SK-N-SH treated with all-trans-retinoic acid at 6 μM for 48 hours (cell line): ENCODE measurements at regions not wholly inside any gene's neighbourhood (a gene's known extent, or its start where the extent isn't known, plus 50 kb on each side); places are given as distances from the start of the nearest gene placed in this dataset.

Experiments used
- ATAC-seq: fragments of 200-7000 bp; cut with Tn5 transposase; 3 replicates; pipeline ENCODE4 v1.9.1; 2020; ENCODE audit warnings: mild to moderate bottlenecking, moderate library complexity
- ARNTL ChIP-seq: fragments of 450-650 bp; formaldehyde crosslinking; IDR thresholded peaks from 2 replicates; pipeline ENCODE4 v1.5.0; 2020; ENCODE audit warnings: low read depth, mild to moderate bottlenecking, moderate library complexity, borderline replicate concordance
- BACH2 ChIP-seq: fragments of 250-450 bp; sonication (Bioruptor Pico); IDR thresholded peaks from 2 replicates; pipeline ENCODE4 v1.9.0; 2021; ENCODE audit warnings: mild to moderate bottlenecking, borderline replicate concordance
- ESRRG ChIP-seq: fragments of 250-450 bp; sonication (Bioruptor Pico); IDR thresholded peaks from 2 replicates; pipeline ENCODE4 v1.6.1; 2021; ENCODE audit warnings: mild to moderate bottlenecking
- GLIS3 ChIP-seq: fragments of 250-450 bp; sonication (Bioruptor Pico); IDR thresholded peaks from 2 replicates; pipeline ENCODE4 v1.5.0; 2020; ENCODE audit warnings: mild to moderate bottlenecking, moderate library complexity
- OSR1 ChIP-seq: fragments of 250-450 bp; sonication (Bioruptor Pico); IDR thresholded peaks from 2 replicates; pipeline ENCODE4 v1.8.0; 2022; ENCODE audit warnings: moderate library complexity, mild to moderate bottlenecking, inconsistent platforms
- PPARA ChIP-seq: fragments of 250-450 bp; sonication (Bioruptor Pico); IDR thresholded peaks from 2 replicates; pipeline ENCODE4 v1.5.0; 2020; ENCODE audit warnings: mild to moderate bottlenecking, borderline replicate concordance
- RARB ChIP-seq: fragments of 250-450 bp; sonication (Bioruptor Pico); IDR thresholded peaks from 2 replicates; pipeline ENCODE4 v1.8.0; 2021; ENCODE audit warnings: mild to moderate bottlenecking, moderate library complexity
- TOX ChIP-seq: fragments of 250-450 bp; sonication (Bioruptor Pico); IDR thresholded peaks from 2 replicates; pipeline ENCODE4 v1.8.0; 2021; ENCODE audit warnings: mild to moderate bottlenecking, moderate library complexity, borderline replicate concordance
- ZC3H10 ChIP-seq: fragments of 250-450 bp; sonication (Bioruptor Pico); IDR thresholded peaks from 2 replicates; pipeline ENCODE4 v1.5.1; 2021; ENCODE audit warnings: mild to moderate bottlenecking, moderate library complexity
- ZFP3 ChIP-seq: fragments of 250-450 bp; sonication (Bioruptor Pico); IDR thresholded peaks from 2 replicates; pipeline ENCODE4 v1.5.0; 2020; ENCODE audit warnings: mild to moderate bottlenecking, moderate library complexity
- ZFP30 ChIP-seq: fragments of 450-650 bp; formaldehyde crosslinking; IDR thresholded peaks from 2 replicates; pipeline ENCODE4 v1.5.0; 2022; ENCODE audit warnings: mild to moderate bottlenecking, moderate library complexity
- ZNF565 ChIP-seq: fragments of 450-650 bp; formaldehyde crosslinking; conservative IDR thresholded peaks from 2 replicates; pipeline ENCODE4 v1.5.0; 2020; ENCODE audit warnings: low read depth, mild to moderate bottlenecking, moderate library complexity
- ZNF70 ChIP-seq: fragments of 450-650 bp; formaldehyde crosslinking; IDR thresholded peaks from 2 replicates; pipeline ENCODE4 v1.5.0; 2020; ENCODE audit warnings: mild to moderate bottlenecking, moderate library complexity
- ZNF8 ChIP-seq: fragments of 450-650 bp; formaldehyde crosslinking; IDR thresholded peaks from 2 replicates; pipeline ENCODE4 v1.5.0; 2020; ENCODE audit warnings: mild to moderate bottlenecking, moderate library complexity
- TF ChIP-seq, protein P1 (sequence below): fragments of 250-450 bp; sonication (Bioruptor Pico); IDR thresholded peaks from 2 replicates; pipeline ENCODE4 v1.5.1; 2020; ENCODE audit warnings: low read depth, mild to moderate bottlenecking, moderate library complexity
- TF ChIP-seq, protein P2 (sequence below): fragments of 250-450 bp; sonication (Bioruptor Pico); IDR thresholded peaks from 2 replicates; pipeline ENCODE4 v1.5.1; 2021; ENCODE audit warnings: mild to moderate bottlenecking, moderate library complexity
- TF ChIP-seq, protein P3 (sequence below): fragments of 250-450 bp; sonication (Bioruptor Pico); IDR thresholded peaks from 2 replicates; pipeline ENCODE4 v1.5.0; 2020; ENCODE audit warnings: mild to moderate bottlenecking, moderate library complexity
- TF ChIP-seq, protein P4 (sequence below): fragments of 250-450 bp; sonication (Bioruptor Pico); IDR thresholded peaks from 2 replicates; pipeline ENCODE4 v1.8.0; 2021; ENCODE audit warnings: low read depth, mild to moderate bottlenecking, moderate library complexity, borderline replicate concordance

DNA sequence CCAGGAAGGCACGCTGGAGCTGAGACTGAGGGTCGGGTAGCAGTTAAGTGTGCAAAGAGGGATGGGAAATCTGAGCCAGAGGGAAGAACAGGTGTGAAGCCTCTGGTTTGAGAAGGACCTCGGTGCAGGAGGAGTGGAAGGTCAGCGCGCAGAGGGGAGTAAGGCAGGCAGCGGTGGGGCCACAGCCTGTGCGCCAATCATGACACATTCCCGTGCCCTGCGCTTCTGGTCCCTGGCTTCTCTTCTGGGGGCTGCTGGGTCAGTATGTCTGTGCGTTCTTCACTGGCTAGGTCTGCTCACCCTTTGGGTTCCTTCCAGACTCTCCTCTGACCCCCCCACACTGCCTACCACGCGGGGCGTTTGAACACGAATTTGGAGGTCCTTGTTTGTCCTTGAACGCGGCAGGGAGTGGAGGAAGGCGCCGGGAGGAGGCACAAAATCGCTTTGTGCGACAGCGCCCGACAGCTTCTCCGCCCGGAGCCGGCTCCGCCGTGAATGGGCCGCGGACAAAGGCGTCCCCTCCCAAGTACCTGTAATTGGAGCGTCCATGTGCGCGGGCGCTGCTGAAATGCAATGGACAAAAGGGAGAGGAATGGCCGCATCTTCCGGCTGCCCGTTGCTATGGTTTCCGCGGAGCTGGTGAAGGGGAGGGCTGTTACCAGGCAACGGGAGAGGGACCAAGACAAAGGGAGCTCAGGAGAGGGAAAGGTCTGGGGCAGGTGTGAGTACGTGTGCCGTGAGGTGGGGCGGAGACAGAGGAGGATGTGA, 207.2 kb upstream of the SRRM4 start:
- ATAC-seq, result no peak
- TF ChIP-seq ZC3H10 (CRISPR knock-in tag) (no peak), ARNTL (no peak), ZFP30 (CRISPR knock-in tag) (no peak), ZFP3 (no peak), OSR1 (CRISPR knock-in tag) (no peak), RARB (CRISPR knock-in tag) (no peak), GLIS3 (CRISPR knock-in tag) (no peak), ESRRG (CRISPR knock-in tag) (no peak), BACH2 (CRISPR knock-in tag) (no peak)
- TF ChIP-seq, protein P1, sequence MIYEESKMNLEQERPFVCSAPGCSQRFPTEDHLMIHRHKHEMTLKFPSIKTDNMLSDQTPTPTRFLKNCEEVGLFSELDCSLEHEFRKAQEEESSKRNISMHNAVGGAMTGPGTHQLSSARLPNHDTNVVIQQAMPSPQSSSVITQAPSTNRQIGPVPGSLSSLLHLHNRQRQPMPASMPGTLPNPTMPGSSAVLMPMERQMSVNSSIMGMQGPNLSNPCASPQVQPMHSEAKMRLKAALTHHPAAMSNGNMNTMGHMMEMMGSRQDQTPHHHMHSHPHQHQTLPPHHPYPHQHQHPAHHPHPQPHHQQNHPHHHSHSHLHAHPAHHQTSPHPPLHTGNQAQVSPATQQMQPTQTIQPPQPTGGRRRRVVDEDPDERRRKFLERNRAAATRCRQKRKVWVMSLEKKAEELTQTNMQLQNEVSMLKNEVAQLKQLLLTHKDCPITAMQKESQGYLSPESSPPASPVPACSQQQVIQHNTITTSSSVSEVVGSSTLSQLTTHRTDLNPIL, result no peak
- TF ChIP-seq, protein P2, sequence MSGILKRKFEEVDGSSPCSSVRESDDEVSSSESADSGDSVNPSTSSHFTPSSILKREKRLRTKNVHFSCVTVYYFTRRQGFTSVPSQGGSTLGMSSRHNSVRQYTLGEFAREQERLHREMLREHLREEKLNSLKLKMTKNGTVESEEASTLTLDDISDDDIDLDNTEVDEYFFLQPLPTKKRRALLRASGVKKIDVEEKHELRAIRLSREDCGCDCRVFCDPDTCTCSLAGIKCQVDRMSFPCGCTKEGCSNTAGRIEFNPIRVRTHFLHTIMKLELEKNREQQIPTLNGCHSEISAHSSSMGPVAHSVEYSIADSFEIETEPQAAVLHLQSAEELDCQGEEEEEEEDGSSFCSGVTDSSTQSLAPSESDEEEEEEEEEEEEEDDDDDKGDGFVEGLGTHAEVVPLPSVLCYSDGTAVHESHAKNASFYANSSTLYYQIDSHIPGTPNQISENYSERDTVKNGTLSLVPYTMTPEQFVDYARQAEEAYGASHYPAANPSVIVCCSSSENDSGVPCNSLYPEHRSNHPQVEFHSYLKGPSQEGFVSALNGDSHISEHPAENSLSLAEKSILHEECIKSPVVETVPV (CRISPR knock-in tag), result no peak

DNA sequence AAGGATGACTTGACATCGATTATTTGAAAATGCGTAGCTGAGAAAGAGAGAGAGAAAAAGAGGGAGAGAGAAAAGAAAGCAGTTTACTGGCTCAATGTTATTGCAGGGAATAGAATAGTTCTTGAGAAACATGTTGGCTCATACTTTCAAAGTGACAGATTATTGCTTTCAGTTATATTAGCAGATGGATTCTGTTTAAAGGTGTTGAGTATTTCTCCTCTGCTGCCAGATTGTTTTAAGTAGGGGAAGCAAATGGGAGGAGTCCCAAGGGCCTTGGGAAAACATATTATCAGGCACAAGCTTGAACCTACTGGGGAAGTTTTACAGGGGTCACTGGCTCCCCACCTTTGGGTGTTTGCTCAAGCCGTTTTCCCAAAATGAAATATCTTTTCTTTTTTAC, 203.8 kb upstream of the SRRM4 start:
- TF ChIP-seq, protein P3, sequence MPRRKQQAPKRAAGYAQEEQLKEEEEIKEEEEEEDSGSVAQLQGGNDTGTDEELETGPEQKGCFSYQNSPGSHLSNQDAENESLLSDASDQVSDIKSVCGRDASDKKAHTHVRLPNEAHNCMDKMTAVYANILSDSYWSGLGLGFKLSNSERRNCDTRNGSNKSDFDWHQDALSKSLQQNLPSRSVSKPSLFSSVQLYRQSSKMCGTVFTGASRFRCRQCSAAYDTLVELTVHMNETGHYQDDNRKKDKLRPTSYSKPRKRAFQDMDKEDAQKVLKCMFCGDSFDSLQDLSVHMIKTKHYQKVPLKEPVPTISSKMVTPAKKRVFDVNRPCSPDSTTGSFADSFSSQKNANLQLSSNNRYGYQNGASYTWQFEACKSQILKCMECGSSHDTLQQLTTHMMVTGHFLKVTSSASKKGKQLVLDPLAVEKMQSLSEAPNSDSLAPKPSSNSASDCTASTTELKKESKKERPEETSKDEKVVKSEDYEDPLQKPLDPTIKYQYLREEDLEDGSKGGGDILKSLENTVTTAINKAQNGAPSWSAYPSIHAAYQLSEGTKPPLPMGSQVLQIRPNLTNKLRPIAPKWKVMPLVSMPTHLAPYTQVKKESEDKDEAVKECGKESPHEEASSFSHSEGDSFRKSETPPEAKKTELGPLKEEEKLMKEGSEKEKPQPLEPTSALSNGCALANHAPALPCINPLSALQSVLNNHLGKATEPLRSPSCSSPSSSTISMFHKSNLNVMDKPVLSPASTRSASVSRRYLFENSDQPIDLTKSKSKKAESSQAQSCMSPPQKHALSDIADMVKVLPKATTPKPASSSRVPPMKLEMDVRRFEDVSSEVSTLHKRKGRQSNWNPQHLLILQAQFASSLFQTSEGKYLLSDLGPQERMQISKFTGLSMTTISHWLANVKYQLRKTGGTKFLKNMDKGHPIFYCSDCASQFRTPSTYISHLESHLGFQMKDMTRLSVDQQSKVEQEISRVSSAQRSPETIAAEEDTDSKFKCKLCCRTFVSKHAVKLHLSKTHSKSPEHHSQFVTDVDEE (CRISPR knock-in tag), result no peak
- no peak for TF ChIP-seq RARB (CRISPR knock-in tag)
- ATAC-seq, result no peak

DNA sequence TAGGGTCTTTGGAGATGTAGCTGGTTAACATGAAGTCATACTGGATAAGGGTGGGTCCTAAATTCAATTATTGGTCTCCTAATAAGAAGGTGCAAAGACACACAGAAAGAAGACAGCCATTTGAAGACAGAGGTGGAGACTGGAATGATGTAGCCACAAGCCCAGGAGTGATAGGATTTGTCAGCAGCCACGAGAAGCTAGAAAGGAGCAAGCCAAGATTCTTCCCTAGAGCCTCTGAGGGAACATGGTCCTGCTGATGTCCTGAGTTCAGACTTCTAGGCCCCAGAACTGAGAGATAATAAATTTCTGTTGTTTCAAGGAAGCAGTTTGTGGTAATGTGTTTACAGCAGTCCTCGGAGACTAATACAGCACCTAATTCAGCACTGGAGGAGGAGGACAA, 203.3 kb upstream of the SRRM4 start:
- TF ChIP-seq RARB (CRISPR knock-in tag) (no peak), OSR1 (CRISPR knock-in tag) (no peak)
- ATAC-seq, result no peak

DNA sequence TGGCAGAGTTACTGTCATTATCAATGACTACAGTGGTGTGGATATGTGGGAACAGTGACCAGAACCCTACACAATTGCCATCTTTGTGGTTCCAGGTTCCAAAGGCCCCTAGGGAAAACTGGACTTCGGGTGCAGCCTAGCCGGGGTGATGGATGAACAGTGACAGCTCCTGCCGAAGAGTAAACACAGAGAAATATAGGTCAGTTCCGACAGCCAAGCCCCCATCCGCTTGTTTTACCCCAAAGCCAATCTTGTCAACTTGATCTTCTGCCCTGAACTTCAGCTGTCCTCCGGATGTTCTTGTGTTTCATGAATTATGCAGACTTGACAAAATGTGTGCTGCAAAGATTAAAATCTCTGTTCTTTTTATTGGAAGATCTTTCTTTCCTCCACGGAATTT, 200.4 kb upstream of the SRRM4 start:
- no peak for ATAC-seq
- TF ChIP-seq, protein P2 (CRISPR knock-in tag), result no peak
- TF ChIP-seq PPARA (CRISPR knock-in tag), result no peak
- TF ChIP-seq ZC3H10 (CRISPR knock-in tag), result no peak
- TF ChIP-seq, protein P4, sequence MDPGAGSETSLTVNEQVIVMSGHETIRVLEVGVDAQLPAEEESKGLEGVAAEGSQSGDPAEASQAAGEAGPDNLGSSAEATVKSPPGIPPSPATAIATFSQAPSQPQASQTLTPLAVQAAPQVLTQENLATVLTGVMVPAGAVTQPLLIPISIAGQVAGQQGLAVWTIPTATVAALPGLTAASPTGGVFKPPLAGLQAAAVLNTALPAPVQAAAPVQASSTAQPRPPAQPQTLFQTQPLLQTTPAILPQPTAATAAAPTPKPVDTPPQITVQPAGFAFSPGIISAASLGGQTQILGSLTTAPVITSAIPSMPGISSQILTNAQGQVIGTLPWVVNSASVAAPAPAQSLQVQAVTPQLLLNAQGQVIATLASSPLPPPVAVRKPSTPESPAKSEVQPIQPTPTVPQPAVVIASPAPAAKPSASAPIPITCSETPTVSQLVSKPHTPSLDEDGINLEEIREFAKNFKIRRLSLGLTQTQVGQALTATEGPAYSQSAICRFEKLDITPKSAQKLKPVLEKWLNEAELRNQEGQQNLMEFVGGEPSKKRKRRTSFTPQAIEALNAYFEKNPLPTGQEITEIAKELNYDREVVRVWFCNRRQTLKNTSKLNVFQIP (CRISPR knock-in tag), result no peak
- TF ChIP-seq ZNF8 (CRISPR knock-in tag), result no peak
- TF ChIP-seq TOX (CRISPR knock-in tag), result no peak
- TF ChIP-seq ZNF565 (CRISPR knock-in tag), result no peak
- no peak for TF ChIP-seq ZNF70 (CRISPR knock-in tag)
- TF ChIP-seq, protein P1, result no peak
- no peak for TF ChIP-seq ESRRG (CRISPR knock-in tag)
- TF ChIP-seq, protein P3 (CRISPR knock-in tag), result no peak
